GM23338 (cell line): ENCODE measurements at regions not wholly inside any gene's neighbourhood (a gene's known extent, or its start where the extent isn't known, plus 50 kb on each side); places are given as distances from the start of the nearest gene placed in this dataset.

Source experiments
- ATAC-seq: fragments of 200-7000 bp; cut with Tn5 transposase; 3 replicates; pipeline ENCODE4 v1.9.1; 2020
- DNase-seq: peaks from one replicate; pipeline ENCODE4 v3.0.0-alpha.2; 2015; ENCODE audit warnings: low spot score
- H2AFZ ChIP-seq: fragments of 200-600 bp; sonication (generic); 2 replicates; pipeline ENCODE4 v1.8.0; 2016; ENCODE audit warnings: antibody characterized with exemption, mild to moderate bottlenecking, moderate library complexity
- H3F3A ChIP-seq: fragments of 200-600 bp; sonication (generic); replicated peaks from 2 replicates; pipeline ENCODE4 v1.8.0; 2017; ENCODE audit warnings: antibody characterized with exemption, mixed run types, low read depth
- H3K27ac ChIP-seq: fragments of 200-600 bp; sonication (generic); 2 replicates; pipeline ENCODE4 v1.6.1; 2016; ENCODE audit warnings: low read depth
- H3K27me3 ChIP-seq: fragments of 200-600 bp; sonication (generic); 2 replicates; pipeline ENCODE4 v1.8.0; 2016; ENCODE audit warnings: mild to moderate bottlenecking, mixed run types, moderate library complexity; ENCODE audit not compliant: insufficient read depth
- H3K36me3 ChIP-seq: fragments of 200-600 bp; sonication (generic); 2 replicates; pipeline ENCODE4 v1.8.0; 2016; ENCODE audit warnings: mild to moderate bottlenecking; ENCODE audit not compliant: insufficient read depth
- H3K4me1 ChIP-seq: fragments of 200-600 bp; sonication (generic); 2 replicates; pipeline ENCODE4 v1.8.0; 2016; ENCODE audit warnings: mild to moderate bottlenecking, moderate library complexity; ENCODE audit not compliant: insufficient read depth
- H3K4me2 ChIP-seq: fragments of 200-600 bp; sonication (generic); 2 replicates; pipeline ENCODE4 v1.7.1; 2017; ENCODE audit warnings: mixed run types
- H3K4me3 ChIP-seq: fragments of 200-600 bp; sonication (generic); 2 replicates; pipeline ENCODE4 v1.6.1; 2016; ENCODE audit warnings: mixed run types
- H3K79me2 ChIP-seq: fragments of 200-600 bp; sonication (generic); replicated peaks from 2 replicates; pipeline ENCODE4 v1.8.0; 2017; ENCODE audit warnings: mild to moderate bottlenecking; ENCODE audit not compliant: insufficient read depth
- H3K9me2 ChIP-seq: fragments of 200-600 bp; sonication (generic); 2 replicates; pipeline ENCODE4 v1.8.0; 2017; ENCODE audit not compliant: insufficient read depth
- H4K20me1 ChIP-seq: fragments of 200-600 bp; sonication (generic); replicated peaks from 2 replicates; pipeline ENCODE4 v1.8.0; 2017; ENCODE audit warnings: mild to moderate bottlenecking; ENCODE audit not compliant: insufficient read depth
- H3K27ac Mint-ChIP-seq: 2 replicates; pipeline ENCODE4 v1.8.0; 2020; ENCODE audit warnings: inconsistent platforms, mild to moderate bottlenecking, moderate library complexity, mixed read lengths
- H3K27me3 Mint-ChIP-seq: 3 replicates; pipeline ENCODE4 v1.8.0; 2022; ENCODE audit warnings: low read depth, mild to moderate bottlenecking, moderate library complexity, mixed read lengths, inconsistent platforms; ENCODE audit not compliant: insufficient read depth, poor library complexity
- H3K36me3 Mint-ChIP-seq: 3 replicates; pipeline ENCODE4 v1.8.0; 2021; ENCODE audit warnings: low read depth, mild to moderate bottlenecking, inconsistent platforms, moderate library complexity, mixed read lengths
- H3K4me1 Mint-ChIP-seq: 3 replicates; pipeline ENCODE4 v1.8.0; 2020; ENCODE audit warnings: mild to moderate bottlenecking, inconsistent platforms, mixed read lengths
- H3K4me3 Mint-ChIP-seq: 3 replicates; pipeline ENCODE4 v1.8.0; 2021; ENCODE audit warnings: moderate library complexity, mild to moderate bottlenecking, inconsistent platforms, mixed read lengths
- H3K9me3 Mint-ChIP-seq: 3 replicates; pipeline ENCODE4 v1.8.0; 2020; ENCODE audit warnings: moderate library complexity, mild to moderate bottlenecking, inconsistent platforms, mixed read lengths
- CTCF ChIP-seq, 2 experiments: fragments of 200-600 bp in 1 of 2; sonication (generic) in 1 of 2; conservative IDR thresholded peaks; 2 replicates each; pipeline versions ENCODE4 v1.5.1 to v1.6.1; 2016 to 2017; ENCODE audit warnings: antibody characterized with exemption in 2 of 2, low read depth in 2 of 2, mild to moderate bottlenecking in 2 of 2, moderate library complexity in 1 of 2
- NANOG ChIP-seq: IDR thresholded peaks from 2 replicates; pipeline ENCODE4 v1.6.1; 2016; ENCODE audit warnings: antibody characterized with exemption, borderline replicate concordance
- POLR2AphosphoS5 ChIP-seq: IDR thresholded peaks from 2 replicates; pipeline ENCODE4 v1.6.1; 2016; ENCODE audit warnings: antibody characterized with exemption, low read depth
- ZNF114 ChIP-seq: fragments of 250-450 bp; sonication (Bioruptor Pico); IDR thresholded peaks from 2 replicates; pipeline ENCODE4 v1.5.0; 2020; ENCODE audit warnings: mild to moderate bottlenecking, moderate library complexity
- TF ChIP-seq, protein P1 (sequence below): fragments of 250-450 bp; sonication (Bioruptor Pico); IDR thresholded peaks from 2 replicates; pipeline ENCODE4 v1.5.0; 2020; ENCODE audit warnings: mild to moderate bottlenecking, moderate library complexity

DNA sequence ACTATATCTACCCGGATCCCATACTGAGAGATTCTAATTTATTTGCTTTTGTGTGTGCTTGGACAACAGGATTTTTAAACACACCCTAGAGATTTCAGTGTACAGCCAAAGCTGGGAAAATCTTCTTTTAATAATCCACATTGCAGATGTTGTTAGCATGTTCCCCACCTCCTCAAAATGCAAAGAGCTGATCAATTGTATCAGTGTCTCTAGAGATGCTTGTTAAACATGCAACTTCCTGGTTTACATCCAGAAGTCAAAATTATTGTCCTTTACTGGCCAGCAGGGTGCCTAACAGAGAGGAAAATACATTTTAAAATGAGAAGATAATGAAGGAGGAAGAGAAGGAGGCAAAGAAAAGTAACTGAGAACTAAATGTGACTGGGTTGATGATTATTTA lies 793.3 kb downstream of the SEMA5A start:
- no peaks in the 10 kb centered on the region for H3K27me3 ChIP-seq
- no peak for TF ChIP-seq POLR2AphosphoS5
- no peak for TF ChIP-seq NANOG
- TF ChIP-seq, protein P1, sequence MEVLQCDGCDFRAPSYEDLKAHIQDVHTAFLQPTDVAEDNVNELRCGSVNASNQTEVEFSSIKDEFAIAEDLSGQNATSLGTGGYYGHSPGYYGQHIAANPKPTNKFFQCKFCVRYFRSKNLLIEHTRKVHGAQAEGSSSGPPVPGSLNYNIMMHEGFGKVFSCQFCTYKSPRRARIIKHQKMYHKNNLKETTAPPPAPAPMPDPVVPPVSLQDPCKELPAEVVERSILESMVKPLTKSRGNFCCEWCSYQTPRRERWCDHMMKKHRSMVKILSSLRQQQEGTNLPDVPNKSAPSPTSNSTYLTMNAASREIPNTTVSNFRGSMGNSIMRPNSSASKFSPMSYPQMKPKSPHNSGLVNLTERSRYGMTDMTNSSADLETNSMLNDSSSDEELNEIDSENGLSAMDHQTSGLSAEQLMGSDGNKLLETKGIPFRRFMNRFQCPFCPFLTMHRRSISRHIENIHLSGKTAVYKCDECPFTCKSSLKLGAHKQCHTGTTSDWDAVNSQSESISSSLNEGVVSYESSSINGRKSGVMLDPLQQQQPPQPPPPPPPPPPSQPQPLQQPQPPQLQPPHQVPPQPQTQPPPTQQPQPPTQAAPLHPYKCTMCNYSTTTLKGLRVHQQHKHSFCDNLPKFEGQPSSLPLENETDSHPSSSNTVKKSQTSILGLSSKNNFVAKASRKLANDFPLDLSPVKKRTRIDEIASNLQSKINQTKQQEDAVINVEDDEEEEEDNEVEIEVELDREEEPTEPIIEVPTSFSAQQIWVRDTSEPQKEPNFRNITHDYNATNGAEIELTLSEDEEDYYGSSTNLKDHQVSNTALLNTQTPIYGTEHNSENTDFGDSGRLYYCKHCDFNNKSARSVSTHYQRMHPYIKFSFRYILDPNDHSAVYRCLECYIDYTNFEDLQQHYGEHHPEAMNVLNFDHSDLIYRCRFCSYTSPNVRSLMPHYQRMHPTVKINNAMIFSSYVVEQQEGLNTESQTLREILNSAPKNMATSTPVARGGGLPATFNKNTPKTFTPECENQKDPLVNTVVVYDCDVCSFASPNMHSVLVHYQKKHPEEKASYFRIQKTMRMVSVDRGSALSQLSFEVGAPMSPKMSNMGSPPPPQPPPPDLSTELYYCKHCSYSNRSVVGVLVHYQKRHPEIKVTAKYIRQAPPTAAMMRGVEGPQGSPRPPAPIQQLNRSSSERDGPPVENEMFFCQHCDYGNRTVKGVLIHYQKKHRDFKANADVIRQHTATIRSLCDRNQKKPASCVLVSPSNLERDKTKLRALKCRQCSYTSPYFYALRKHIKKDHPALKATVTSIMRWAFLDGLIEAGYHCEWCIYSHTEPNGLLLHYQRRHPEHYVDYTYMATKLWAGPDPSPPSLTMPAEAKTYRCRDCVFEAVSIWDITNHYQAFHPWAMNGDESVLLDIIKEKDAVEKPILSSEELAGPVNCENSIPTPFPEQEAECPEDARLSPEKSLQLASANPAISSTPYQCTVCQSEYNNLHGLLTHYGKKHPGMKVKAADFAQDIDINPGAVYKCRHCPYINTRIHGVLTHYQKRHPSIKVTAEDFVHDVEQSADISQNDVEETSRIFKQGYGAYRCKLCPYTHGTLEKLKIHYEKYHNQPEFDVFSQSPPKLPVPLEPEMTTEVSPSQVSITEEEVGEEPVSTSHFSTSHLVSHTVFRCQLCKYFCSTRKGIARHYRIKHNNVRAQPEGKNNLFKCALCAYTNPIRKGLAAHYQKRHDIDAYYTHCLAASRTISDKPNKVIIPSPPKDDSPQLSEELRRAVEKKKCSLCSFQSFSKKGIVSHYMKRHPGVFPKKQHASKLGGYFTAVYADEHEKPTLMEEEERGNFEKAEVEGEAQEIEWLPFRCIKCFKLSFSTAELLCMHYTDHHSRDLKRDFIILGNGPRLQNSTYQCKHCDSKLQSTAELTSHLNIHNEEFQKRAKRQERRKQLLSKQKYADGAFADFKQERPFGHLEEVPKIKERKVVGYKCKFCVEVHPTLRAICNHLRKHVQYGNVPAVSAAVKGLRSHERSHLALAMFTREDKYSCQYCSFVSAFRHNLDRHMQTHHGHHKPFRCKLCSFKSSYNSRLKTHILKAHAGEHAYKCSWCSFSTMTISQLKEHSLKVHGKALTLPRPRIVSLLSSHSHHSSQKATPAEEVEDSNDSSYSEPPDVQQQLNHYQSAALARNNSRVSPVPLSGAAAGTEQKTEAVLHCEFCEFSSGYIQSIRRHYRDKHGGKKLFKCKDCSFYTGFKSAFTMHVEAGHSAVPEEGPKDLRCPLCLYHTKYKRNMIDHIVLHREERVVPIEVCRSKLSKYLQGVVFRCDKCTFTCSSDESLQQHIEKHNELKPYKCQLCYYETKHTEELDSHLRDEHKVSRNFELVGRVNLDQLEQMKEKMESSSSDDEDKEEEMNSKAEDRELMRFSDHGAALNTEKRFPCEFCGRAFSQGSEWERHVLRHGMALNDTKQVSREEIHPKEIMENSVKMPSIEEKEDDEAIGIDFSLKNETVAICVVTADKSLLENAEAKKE (CRISPR knock-in tag): no peak
- no peak for TF ChIP-seq CTCF (conservative IDR thresholded peaks at IDR 0.05; ENCODE audit: low read depth in 2 of 2)
- no peak for TF ChIP-seq ZNF114 (CRISPR knock-in tag)
- no peaks in the 10 kb centered on the region for H3K36me3 ChIP-seq
- no peaks in the 10 kb centered on the region for H3K27me3 Mint-ChIP-seq
- no peak overlapping the region for H2AFZ ChIP-seq
- H3K27ac ChIP-seq: no peak overlapping the region
- no peaks in the 10 kb centered on the region for H3K4me1 ChIP-seq
- H3K4me2 ChIP-seq: no peak overlapping the region
- DNase-seq (no peak), ATAC-seq (no peak)
- H3K36me3 Mint-ChIP-seq: no peaks in the 10 kb centered on the region; the same call in 2 of the 3 replicates
- H3K4me3 Mint-ChIP-seq: no peak overlapping the region
- no peaks in the 10 kb centered on the region for H3K79me2 ChIP-seq
- no peaks in the 10 kb centered on the region for H3K9me2 ChIP-seq
- no peaks in the 10 kb centered on the region for H4K20me1 ChIP-seq
- no peak overlapping the region for H3K27ac Mint-ChIP-seq
- no peak overlapping the region for H3K4me3 ChIP-seq
- peaks cover 3% of the 10 kb centered on the region; the same call in 2 of the 3 replicates for H3K9me3 Mint-ChIP-seq
- no peaks in the 10 kb centered on the region for H3F3A ChIP-seq
- peaks cover 5% of the 10 kb centered on the region; the same call in 2 of the 3 replicates for H3K4me1 Mint-ChIP-seq
